Activated CD8-positive, alpha-beta memory T cell treated with anti-CD3 and anti-CD28 coated beads for 24 hours (primary cell): ENCODE measurements at regions not wholly inside any gene's neighbourhood (a gene's known extent, or its start where the extent isn't known, plus 50 kb on each side); places are given as distances from the start of the nearest gene placed in this dataset.
"Not testable (repeated sequence)": the region's sequence is repeated elsewhere in the genome, so short reads cannot be mapped to it uniquely, and the experiment has no call there.

Experiments used
- DNase-seq: peaks from one replicate; pipeline ENCODE4 v3.0.0-alpha.2; 2020

DNA sequence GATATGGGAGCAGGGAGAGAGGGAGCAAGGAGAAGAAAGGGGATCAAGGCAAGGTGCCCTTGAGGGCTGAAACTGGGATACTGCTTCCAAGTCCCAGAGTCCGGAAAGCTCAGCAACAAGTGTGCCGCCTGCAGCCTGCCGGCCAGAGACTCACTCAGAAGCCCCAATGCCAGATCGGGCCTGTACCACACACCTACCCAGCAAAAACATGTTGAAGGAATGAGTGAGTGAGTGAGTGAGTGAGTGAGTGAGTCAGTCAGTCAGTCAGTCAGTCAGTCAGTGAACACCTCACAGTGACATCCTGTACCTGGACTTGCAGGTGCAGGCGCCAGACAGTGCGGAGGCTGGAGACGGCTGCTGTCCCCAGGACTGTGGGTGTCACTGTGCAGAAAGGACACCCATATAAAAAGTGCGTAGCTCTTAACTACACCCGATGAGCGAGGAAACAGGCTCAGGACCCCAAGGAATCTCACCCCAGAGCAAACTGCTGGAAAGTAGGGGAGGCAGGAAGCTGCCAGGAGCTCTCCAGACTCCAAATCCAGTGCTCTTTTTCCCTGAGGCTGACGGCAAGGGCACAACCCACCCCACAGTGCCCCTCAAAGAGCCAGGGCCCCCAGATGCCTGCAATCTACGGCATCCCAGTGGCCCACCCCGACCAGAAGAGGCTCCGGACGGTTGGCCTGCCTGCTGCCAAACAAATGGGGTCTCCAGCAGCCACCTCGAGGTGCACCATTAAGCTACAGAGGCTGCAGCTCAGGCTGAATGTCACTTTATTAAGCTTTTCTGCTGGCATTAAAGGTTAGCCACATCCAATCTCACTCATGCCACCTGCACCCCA is 261.7 kb downstream of the NPHP4 start:
- DNase-seq: no peak

DNA sequence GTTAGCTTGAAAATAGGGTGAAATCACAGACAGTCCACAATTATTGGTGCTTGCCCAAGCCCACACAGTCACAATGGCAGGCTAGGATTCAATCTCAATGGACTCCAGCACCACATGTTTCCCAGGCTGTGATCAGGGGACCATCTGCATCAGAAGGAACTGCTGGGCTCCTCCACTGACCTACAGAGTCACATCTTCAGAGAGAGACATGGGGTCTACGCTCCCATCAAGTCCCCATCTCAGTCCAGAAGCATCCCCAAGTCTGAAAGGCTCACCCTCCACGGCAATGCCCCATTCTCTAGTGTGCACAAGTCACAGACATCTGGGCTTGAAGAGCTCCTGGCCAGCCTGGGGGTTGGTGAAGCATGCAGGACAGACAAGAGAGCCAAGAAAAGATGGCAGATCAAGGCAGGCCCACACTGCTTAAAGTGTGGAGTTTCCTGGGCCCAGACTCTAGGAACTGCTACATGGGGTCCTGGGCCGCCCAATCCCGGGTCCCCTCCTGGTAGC is 262.5 kb downstream of the NPHP4 start:
- DNase-seq: no peak

DNA sequence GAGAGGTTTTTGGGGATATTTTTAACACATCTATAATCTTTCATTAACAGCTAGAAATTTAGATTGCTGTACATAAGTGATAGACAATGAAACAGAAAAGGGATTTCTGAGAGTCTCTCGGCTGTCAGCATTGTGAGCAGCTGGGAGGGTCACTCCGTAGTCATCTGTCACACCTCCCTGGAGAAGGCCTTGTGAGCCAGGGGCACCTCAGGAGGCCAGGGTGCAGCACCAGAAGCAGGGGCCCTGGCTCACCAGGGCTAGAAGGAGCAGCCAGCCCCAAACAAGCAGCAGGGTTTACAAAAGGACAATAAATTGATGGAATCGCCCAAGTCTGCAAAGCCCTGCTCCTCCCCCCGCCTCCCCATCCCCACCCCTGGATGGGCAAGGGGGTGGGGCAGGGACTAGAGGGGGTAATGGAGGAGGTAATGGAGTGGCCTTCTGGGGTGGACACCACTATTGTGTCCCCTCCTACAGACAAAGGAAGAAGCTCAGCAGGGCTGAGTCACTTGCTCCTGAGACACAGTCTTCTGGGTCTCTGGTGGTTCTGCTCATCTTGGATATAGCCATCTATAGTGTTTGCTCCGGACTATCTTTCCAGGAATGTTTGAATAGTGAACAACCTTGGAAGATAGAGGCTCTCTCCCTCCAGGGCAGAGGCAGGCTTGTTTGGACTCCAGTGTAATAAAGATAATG is 263.4 kb downstream of the NPHP4 start:
- DNase-seq: no peak

DNA sequence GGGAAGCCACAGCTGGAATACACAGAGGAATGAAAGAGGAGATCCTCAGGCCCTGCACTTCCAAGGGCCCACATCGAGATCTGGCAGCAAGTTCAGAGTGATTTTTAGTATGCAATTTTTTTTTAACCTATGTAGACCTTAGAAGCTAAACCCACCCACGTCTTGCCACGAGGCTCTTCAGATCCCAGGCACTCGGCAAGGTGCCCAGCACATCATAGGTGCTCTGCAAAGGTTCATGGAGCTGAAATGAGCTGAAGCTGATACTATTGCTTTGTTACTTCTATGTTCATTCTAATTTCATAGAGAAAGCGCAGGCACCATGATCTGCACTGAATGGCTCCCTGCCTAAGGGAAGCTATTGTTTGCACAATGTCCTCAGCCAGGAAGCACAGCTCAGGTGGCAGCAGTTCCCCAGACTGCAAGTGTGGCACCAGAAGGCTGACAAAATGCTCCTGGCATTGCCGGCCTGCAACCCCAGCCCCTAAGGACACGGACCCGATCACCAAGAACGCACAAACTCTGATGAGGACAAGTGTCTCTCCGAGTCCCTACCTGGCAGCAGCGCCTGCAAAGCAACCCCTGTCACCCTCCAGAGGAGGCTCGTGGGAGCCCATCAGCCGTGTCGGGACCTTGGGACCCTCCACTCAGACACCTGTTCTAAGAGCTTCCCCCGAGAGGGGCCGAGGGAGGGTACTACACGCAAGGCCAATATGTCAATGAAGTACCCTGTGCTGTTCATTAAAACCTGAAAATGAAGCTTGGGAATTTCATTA is 264.2 kb downstream of the NPHP4 start:
- DNase-seq: no peak

DNA sequence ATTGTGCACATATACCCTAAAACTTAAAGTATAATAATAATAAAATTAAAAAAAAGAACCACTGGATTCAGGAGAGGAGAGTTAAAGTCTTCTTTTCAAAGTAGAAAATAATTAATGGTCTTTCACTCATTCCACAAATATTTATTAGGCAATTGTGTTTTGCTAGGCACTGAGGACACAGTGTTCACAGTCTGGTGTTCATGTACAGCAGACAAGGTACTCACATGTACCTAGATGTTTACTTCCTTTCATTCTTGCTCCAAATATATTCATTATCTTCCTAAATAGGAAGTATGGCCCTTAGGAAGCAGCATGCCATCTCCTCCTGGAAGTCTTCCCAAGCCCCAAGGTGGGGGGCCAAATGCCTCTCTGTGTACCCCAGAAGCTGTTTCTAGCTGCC is 265.0 kb downstream of the NPHP4 start:
- DNase-seq: no peak

DNA sequence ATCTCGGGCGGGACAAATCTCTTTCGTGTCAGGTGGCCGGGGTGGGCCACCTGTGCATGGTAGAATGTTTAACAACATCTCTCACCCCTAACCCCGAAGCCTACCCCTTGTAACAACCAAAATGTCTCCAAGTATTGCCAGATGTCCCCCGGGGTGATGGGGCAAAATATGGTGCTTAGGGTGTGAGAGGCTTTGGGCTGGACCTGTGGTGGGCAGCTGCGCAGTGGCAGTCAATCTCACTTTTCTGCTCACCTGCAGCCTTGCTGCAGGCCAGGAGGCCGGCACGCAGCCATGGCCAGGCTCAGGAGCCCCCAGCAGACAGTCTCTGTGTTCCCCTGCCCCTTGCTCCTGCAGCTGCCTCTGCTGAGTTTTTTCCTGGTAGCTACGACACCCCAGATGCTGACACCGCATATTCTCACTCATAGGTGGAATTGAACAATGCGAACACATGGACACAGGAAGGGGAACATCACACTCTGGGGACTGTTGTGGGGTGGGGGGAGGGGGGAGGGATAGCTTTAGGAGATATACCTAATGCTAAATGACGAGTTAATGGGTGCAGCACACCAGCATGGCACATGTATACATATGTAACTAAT is 265.5 kb downstream of the NPHP4 start:
- not testable (repeated sequence) for DNase-seq

DNA sequence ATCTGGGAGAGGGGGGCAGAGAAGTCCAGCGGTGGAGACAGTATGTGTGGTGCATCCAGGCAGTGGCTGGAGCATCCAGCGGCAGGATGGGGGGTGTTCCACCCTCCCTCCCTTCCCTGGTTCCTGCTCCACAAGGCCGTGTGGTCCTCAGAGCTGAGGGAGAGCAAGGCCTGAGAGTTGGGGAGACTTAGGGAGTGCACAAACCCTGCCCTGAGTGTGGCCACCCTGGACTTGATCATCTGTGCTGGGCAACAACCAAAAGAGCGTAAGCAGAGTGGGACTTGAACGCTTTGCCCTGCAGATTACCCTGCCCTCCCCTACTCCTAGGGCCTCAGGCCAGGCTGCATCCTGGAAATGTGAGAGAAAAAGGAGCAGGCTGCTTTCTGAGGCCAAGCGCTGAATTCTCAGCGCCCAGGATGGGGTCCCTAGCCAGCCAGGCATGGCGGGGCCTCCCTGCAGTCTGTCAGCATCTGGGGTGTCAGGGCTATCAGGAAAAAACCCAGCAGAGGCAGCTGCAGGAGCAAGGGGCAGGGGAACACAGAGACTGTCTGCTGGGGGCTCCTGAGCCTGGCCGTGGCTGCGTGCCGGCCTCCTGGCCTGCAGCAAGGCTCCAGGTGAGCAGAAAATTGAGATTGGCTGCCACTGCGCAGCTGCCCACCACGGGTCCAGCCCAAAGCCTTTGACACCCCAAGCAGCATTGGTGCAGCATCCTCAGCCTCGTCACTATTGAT is 266.2 kb downstream of the NPHP4 start:
- DNase-seq: no peak

DNA sequence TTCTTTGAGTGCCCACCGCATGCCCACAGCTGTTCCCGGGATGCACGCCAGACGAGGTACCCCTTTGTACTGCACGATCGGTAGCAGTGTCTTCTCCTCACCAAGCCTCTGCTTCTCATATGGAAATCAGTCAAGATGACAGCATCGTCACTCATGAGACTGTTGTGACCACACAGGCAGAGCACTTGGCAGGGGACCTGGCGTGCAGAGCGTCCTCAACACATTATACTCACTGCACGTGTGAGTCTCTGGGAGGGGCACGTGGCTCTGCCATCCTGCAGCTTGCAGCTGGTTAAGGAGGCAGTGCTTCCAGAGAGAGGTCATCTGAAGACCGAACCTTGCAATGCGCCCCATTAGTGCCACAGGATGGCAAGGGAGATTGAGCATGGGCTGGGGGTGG is 266.8 kb downstream of the NPHP4 start:
- DNase-seq: no peak

DNA sequence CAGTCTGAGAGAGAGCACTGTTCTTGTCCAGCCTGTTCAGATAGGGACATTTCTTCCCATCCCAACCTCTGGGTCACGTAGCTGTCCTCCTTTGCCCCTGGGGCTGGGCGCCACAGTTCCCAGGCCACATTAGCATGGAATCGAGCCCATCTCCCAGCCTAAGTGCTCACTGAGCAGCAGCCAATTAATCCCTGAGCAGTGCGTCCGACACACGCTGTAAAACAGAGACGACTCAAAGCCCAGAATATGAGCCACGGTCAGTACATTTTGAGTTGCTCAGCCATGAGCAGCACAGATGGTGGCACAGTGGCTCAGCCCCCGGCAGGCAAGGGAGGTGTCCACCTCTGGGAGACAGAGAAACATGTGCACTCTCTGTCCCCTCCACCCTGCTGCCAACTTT is 267.4 kb downstream of the NPHP4 start:
- DNase-seq: no peak

DNA sequence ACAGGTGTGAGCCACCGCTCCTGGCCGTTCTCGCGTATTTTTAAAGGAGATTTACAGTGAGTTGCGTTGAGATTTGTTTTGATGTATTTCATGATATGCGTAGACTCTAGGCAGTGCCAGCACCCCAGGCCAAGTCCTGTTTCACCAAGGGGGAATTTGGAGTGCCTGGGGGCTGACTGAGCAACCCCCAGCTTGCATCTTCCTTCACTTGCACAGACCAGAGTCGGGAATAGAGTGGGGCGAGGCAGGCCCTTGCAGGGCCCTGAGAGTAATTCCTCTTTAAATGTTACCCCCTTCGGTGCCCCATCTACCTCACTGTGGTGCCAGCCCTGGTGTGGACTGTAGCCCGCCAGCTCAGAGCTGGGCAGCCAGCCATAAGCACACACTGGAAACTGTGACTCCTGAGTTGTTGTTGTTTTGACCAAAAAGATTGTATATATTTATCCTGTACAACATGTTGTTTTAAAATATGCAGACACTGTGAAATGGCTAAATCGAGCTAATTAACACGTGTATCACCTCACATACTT is 269.5 kb downstream of the NPHP4 start:
- no peak for DNase-seq

DNA sequence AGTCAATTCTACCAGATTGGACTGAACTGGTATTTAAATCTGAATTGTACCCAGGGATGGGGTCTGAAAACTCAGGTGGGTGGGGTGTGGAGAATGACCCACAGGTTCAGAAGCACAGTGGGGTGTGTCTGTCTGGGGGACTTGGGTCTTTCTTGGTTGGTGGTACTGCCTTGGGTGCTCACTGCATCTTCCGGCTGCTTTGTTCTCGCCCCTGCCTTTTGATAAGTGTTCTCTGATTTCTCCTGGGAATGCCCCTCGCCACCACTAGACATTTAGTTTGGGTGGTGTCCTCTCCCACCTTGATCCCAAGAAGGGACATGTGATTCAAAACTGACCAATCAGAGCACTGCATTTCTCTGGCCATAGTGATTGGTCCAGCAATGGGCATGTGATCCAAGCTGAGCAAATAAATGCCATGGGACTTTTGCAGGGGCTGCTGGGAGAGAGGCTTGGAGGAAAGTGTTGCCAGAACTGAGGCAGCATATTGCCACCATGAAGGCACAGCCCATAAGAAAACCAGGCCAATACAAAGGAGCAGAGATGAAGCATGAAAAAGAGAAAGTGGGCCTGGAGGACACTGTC is 270.5 kb downstream of the NPHP4 start:
- no peak for DNase-seq

DNA sequence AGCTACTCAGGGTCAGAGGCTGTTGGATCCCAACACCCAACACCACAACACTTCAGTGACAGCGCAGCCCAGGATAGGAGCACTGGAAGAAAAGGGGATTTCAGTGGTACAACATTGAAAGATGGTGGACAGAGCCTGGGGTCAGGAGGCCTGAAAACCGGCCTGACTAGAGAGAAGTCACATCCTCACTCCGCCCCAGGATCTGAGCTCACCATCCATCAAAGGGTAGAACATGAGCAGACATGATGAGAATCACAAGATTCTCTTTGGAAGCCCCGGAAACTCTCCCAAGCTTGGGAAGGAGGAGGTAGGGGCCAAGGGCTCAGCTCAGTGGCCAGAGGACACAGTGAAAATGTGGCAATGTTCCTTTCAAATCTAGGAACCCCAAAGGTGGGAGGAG is 271.3 kb downstream of the NPHP4 start:
- no peak for DNase-seq

DNA sequence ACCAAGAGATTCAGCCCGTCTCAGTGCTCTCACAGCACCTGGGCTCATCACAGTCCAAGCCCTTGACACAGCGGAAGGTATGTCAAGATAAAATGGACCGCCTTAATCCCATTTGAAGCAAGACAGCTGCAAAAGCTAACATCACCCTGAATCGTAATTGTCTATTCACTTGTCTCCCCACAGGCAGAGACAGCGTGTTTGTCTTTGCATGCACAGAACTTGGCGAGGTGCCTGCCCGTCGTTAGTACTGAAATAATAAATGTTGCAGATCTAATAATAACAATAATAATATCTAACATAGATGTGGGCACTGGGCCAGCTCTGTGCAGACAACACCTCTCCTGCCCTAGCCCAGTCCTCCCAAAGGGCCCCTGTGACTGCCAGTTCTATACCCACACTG is 271.7 kb downstream of the NPHP4 start:
- no peak for DNase-seq

DNA sequence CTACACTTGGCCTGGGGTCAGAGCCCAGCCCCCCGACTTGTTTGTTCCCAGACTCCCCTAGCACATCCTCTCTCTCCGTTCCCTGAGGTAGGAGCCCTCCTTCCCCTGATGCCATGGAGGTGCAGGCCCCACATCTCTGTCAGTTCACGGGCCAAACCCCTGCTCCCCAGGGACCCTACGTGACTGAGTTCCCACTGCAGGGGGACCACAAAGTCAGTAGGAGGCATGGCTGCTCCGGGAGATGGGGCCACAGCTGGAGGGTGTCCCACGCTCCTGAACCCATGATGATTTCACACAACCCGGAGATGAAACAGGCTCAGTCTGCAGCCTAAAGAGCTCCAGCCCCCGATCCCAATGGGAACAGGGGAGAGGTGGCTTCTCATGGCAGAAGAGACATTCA is 272.2 kb downstream of the NPHP4 start:
- DNase-seq: no peak

DNA sequence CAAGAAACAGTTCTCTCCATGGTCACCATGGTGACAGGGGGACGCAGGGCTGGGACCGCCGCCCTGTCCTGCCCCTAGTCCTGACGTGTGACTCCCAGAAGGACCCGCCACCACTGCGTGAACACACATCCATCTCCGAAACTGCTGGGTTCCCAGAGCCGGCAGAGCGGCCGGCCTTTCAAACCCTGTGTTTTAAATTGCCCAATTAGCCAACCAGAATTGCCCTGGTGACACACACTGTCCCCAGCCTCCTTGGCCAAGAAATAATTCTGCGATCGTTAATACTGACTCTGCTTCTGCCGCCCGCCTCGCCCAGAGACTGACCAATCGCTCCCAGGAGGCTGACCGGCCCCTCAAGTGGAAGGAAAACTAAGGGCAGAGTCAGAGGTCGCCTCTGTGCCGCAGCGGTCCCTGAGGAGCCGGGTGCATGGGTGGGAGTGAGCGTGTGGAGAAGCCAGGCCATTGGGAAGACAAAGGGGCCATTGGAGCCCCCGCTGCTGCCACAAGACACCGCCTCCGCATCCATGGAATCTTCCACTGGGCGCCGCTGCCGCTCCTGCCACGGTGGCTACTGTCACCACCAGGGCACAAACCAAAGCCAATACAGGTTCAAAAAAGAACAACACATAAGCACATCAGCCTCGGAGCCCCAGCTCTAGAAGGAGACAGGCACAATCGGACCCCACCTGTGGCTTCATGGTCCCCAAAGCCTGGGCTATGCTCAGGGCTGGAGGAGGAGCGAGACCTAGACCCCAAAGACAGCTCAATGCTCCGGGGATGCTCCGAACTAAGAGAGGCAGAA is 273.2 kb downstream of the NPHP4 start:
- DNase-seq: no peak

DNA sequence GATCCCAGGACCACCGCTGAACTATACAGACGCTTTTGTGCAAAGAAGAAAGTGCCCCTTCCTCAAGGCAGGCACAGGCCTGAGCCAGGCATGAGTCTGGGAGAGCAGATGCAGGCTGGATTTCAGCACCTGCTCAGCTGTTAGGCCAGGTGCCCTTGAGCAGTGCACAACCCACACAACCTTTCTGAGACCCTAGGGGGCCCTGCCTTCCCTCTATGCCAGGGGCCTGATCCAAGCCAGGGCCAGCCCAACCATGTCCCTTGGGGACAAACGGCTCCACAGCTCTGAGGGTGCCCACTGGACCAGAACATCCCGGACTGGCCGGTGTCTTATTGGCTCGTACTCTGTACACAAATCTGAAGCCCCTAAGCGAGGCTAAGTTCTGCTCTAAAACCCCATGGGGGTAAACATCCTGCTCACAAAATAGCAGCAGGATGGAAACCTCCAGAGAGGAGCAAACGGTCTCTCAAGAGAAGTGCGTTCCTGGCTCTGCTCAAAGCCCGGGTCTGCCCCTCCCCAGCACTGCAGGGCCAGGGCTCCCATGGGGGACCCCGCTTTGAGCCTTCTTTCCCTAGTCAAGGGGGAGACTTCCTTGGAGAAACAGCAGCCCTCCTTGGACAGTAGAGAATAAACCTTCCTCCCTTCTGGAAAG is 275.1 kb downstream of the NPHP4 start:
- DNase-seq: no peak

DNA sequence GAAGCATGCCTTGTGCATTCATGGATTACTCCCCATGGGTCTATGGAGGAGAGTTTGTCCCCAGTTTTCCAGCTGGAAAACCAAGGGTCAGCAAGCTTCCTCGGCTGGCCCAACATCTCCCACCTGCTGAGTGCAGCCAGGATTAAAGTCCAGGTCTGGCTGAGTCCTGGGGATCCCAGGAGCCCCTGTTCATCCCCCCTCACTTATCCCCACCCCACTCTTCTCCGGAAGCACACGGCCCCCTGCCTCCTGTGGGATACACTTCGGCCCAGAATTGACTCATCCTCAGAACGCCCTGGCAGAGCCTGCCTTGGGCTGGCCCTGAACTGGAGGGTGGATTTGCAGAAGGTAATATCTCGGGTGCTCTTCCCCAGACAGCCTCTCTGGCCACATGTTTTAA is 276.1 kb downstream of the NPHP4 start:
- no peak for DNase-seq

DNA sequence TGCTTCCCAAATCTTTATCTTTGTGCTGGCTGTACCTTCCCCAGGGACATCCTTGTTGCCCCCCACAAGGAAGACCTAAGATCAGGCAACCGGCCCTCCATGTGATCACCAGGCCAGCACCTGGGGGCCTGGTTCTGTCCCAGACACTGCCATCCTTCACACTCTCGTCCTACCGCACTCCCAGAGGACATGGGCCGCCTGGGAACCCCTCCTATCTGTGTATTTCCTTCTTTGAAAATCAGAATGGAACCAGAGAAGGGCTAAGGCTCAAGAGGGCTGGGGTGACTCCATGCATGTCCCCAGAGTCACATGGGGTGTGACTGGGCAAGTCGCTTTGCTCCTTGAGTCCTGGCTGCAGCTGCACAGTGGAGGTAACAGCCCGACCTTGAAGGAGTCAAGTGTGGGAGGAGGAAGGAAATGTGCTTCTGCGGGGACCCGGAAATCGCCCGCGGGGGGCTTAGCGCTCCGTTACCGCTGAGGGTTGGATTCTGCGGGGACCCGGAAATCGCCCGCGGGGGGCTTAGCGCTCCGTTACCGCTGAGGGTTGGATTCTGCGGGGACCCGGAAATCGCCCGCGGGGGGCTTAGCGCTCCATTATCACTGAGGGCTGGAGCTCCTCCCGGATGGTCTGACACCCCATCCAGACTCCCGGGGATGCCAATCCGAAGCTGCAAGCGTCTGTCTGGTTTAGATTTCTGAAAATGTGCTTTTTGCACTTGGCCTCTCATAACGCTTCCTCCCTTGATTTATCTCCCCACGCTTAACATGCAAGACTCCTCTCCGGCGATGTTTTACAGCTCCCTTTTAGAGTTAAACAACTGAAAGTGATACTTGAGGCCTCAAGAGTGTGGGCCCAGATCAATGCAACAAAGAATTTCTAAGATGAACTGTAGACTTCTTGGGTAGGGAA is 278.9 kb downstream of the NPHP4 start:
- no peak for DNase-seq

DNA sequence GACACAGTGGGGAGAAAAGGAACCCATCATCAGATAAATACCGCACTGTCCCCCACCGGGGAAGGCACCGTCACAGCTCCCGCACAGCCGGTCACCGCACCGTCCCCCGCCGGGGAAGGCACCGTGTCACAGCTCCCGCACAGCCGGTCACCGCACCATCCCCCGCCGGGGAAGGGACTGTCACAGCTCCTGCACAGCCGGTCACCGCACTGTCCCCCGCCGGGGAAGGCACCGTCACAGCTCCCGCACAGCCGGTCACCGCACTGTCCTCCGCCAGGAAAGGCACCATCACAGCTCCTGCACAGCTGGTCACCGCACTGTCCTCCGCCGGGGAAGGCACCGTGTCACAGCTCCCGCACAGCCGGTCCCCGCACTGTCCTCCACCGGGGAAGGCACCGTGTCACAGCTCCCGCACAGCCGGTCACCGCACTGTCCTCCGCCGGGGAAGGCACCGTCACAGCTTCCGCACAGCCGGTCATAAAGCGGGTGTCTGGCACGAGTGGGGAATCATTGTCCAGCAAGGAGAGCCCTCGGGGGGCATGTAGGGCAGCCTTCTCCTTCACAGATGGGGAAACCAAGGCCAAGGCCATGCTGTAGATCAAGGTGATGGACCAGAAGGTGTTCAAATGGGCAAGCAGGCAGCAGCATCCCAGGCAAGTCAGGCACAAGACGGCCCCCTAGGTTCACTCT is 280.1 kb downstream of the NPHP4 start:
- DNase-seq: no peak
